HEK293 (cell line): ENCODE measurements at regions not wholly inside any gene's neighbourhood (a gene's known extent, or its start where the extent isn't known, plus 50 kb on each side); places are given as distances from the start of the nearest gene placed in this dataset.
A peak's percentile ranks its signal among the peaks of the same experiment; 100 is the strongest.

Experiments used
- CTCF ChIA-PET: fragments of 350-600 bp; formaldehyde crosslinking; extraction: SDS; loops from one replicate; lab custom pipeline; 2021; ENCODE audit warnings: antibody characterized with exemption; lab: Yijun Ruan, JAX
- POLR2A ChIA-PET: fragments of 300-600 bp; formaldehyde crosslinking; extraction: SDS; loops from one replicate; lab custom pipeline; 2020; ENCODE audit warnings: antibody characterized with exemption, inconsistent platforms; lab: Yijun Ruan, JAX
- H3K27ac ChIP-seq: fragments of 200-500 bp; sonication (Bioruptor generic); 2 replicates; pipeline ENCODE4 v1.5.1; 2014; ENCODE audit warnings: low read depth, low read length, control low read depth, inconsistent platforms; ENCODE audit errors: extremely low read depth
- H3K36me3 ChIP-seq, 2 experiments: fragments of 200-500 bp in 1 of 2; sonication (Bioruptor generic) in 1 of 2; 1 replicate in 1 of 2; 2 replicates in 1 of 2; pipeline ENCODE4 v1.5.1; 2014 to 2017; ENCODE audit warnings: inconsistent platforms in 2 of 2, low read length in 2 of 2; ENCODE audit not compliant: control insufficient read depth in 2 of 2, insufficient read depth in 1 of 2
- H3K4me1 ChIP-seq: fragments of 200-500 bp; sonication (Bioruptor generic); 2 replicates; pipeline ENCODE4 v1.5.1; 2014; ENCODE audit warnings: mild to moderate bottlenecking, low read length, inconsistent platforms; ENCODE audit not compliant: control insufficient read depth, insufficient read depth
- H3K4me3 ChIP-seq: 2 replicates; pipeline ENCODE4 v1.5.1; 2011; ENCODE audit warnings: low read depth, mild to moderate bottlenecking, control low read depth, low read length, moderate library complexity
- H3K9me3 ChIP-seq: fragments of 200-500 bp; sonication (Bioruptor generic); 2 replicates; pipeline ENCODE4 v1.5.1; 2014; ENCODE audit warnings: low read depth, low read length, inconsistent platforms; ENCODE audit not compliant: control insufficient read depth, insufficient read depth
- HOXD13 ChIP-seq: sonication (generic); formaldehyde crosslinking; IDR thresholded peaks from 2 replicates; pipeline ENCODE4 v1.8.0; 2022; ENCODE audit warnings: missing genetic modification reagents, borderline replicate concordance
- KLF9 ChIP-seq: fragments of 450-650 bp; formaldehyde crosslinking; IDR thresholded peaks from 2 replicates; pipeline ENCODE4 v1.5.1; 2016; ENCODE audit warnings: missing biosample characterization, missing genetic modification characterization, low read depth
- OVOL3 ChIP-seq: fragments of 450-650 bp; formaldehyde crosslinking; IDR thresholded peaks from 2 replicates; pipeline ENCODE4 v1.5.1; 2016; ENCODE audit warnings: missing biosample characterization, missing genetic modification characterization
- PRDM1 ChIP-seq: fragments of 450-650 bp; formaldehyde crosslinking; IDR thresholded peaks from 2 replicates; pipeline ENCODE4; 2016; ENCODE audit warnings: missing biosample characterization, missing genetic modification characterization
- YY2 ChIP-seq: fragments of 450-650 bp; formaldehyde crosslinking; IDR thresholded peaks from 2 replicates; pipeline ENCODE4 v1.5.1; 2016; ENCODE audit warnings: missing biosample characterization, missing genetic modification characterization
- ZEB2 ChIP-seq: fragments of 450-650 bp; formaldehyde crosslinking; IDR thresholded peaks from 2 replicates; pipeline ENCODE4 v1.5.1; 2016; ENCODE audit warnings: missing biosample characterization, missing genetic modification characterization
- ZNF16 ChIP-seq: fragments of 450-650 bp; formaldehyde crosslinking; IDR thresholded peaks from 2 replicates; pipeline ENCODE4 v1.5.1; 2016; ENCODE audit warnings: low read depth, missing biosample characterization, missing genetic modification characterization
- ZNF211 ChIP-seq: fragments of 450-650 bp; formaldehyde crosslinking; IDR thresholded peaks from 2 replicates; pipeline ENCODE4 v1.5.1; 2016; ENCODE audit warnings: low read depth, missing biosample characterization, missing genetic modification characterization
- ZNF292 ChIP-seq: fragments of 450-650 bp; formaldehyde crosslinking; IDR thresholded peaks from 2 replicates; pipeline ENCODE4 v1.5.1; 2016; ENCODE audit warnings: low read depth, missing biosample characterization, missing genetic modification characterization, borderline replicate concordance
- ZNF335 ChIP-seq: fragments of 450-650 bp; formaldehyde crosslinking; conservative IDR thresholded peaks from 2 replicates; pipeline ENCODE4 v1.5.1; 2016; ENCODE audit warnings: missing biosample characterization, missing genetic modification characterization
- ZNF423 ChIP-seq: fragments of 450-650 bp; formaldehyde crosslinking; IDR thresholded peaks from 2 replicates; pipeline ENCODE4 v1.5.1; 2016; ENCODE audit warnings: missing biosample characterization, missing genetic modification characterization
- ZNF561 ChIP-seq: fragments of 450-650 bp; IDR thresholded peaks from 2 replicates; pipeline ENCODE4 v1.5.1; 2018; ENCODE audit warnings: missing biosample characterization, missing genetic modification characterization, borderline replicate concordance
- ZNF624 ChIP-seq: fragments of 450-650 bp; formaldehyde crosslinking; IDR thresholded peaks from 2 replicates; pipeline ENCODE4 v1.5.1; 2017; ENCODE audit warnings: missing biosample characterization, missing genetic modification characterization
- ZNF629 ChIP-seq: fragments of 450-650 bp; formaldehyde crosslinking; IDR thresholded peaks from 2 replicates; pipeline ENCODE4 v1.5.1; 2017; ENCODE audit warnings: missing biosample characterization, missing genetic modification characterization
- ZNF658 ChIP-seq: fragments of 450-650 bp; formaldehyde crosslinking; IDR thresholded peaks from 2 replicates; pipeline ENCODE4; 2016; ENCODE audit warnings: missing biosample characterization, missing genetic modification characterization
- ZSCAN16 ChIP-seq: fragments of 450-650 bp; formaldehyde crosslinking; IDR thresholded peaks from 2 replicates; pipeline ENCODE4 v1.5.1; 2016; ENCODE audit warnings: missing biosample characterization, missing genetic modification characterization
- TF ChIP-seq, protein P1 (sequence below): fragments of 450-650 bp; formaldehyde crosslinking; IDR thresholded peaks from 2 replicates; pipeline ENCODE4 v1.5.1; 2017; ENCODE audit warnings: missing biosample characterization, mild to moderate bottlenecking, missing genetic modification characterization, moderate library complexity
- TF ChIP-seq, protein P2 (sequence below): fragments of 450-650 bp; formaldehyde crosslinking; IDR thresholded peaks from 2 replicates; pipeline ENCODE4 v1.5.1; 2016; ENCODE audit warnings: missing biosample characterization, missing genetic modification characterization
- TF ChIP-seq, protein P3 (sequence below): fragments of 450-650 bp; formaldehyde crosslinking; IDR thresholded peaks from 2 replicates; pipeline ENCODE4 v1.5.1; 2016; ENCODE audit warnings: missing biosample characterization, missing genetic modification characterization, borderline replicate concordance
- TF ChIP-seq, protein P4 (sequence below): fragments of 450-650 bp; formaldehyde crosslinking; IDR thresholded peaks from 2 replicates; pipeline ENCODE4 v1.5.1; 2017; ENCODE audit warnings: missing biosample characterization, missing genetic modification characterization

DNA sequence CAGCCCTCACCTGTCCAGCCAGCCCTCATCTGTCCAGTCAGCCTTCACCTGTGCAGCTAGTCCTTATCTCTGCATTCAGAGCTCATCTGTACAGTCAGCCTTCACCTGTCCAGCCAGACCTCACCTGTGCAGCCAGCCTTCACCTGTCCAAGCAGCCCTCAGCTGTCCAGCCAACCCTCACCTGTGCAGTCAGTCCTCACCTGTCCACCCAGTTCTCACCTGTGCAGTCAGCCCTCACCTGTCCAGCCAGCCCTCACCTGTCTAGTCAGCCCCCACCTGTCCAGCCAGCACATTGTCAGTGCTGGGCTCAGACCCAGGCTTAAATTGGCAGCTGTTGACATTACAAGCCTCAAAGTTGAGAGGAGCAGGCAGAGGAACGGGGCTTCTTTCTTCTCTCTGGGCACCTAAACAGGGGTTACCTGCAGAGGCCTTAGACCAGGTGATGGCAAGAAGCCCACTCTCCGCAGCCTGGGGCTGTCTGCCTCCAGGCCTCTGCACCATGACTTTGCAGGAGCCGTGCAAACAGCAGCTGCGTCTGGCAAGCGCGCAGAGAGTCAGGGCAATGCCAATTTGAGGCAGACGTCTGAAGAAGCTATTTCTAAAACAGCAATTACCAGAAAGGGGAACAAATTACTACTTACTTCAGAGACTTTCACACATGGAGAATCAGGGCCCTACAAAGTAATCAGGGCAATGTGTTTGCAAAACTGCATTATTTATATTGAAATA, 506.1 kb downstream of the NPHP4 start:
- Histone ChIP-seq H3K9me3 (no peaks in the 10 kb centered on the region), H3K36me3 (no peaks in the 10 kb centered on the region), H3K27ac (no peak overlapping the region), H3K4me1 (no peaks in the 10 kb centered on the region), H3K4me3 (no peak overlapping the region)
- ChIA-PET CTCF (no interaction called here), POLR2A (no interaction called here)
- TF ChIP-seq ZEB2 (0 out of 2 replicates have a peak, but pooled peaks have one; percentile 34), ZNF629 (no peak), ZNF624 (tag by site-specific recombination) (no peak), ZNF16 (tag by site-specific recombination) (no peak), KLF9 (tag by site-specific recombination) (no peak), ZNF658 (no peak), ZSCAN16 (tag by site-specific recombination) (no peak)

DNA sequence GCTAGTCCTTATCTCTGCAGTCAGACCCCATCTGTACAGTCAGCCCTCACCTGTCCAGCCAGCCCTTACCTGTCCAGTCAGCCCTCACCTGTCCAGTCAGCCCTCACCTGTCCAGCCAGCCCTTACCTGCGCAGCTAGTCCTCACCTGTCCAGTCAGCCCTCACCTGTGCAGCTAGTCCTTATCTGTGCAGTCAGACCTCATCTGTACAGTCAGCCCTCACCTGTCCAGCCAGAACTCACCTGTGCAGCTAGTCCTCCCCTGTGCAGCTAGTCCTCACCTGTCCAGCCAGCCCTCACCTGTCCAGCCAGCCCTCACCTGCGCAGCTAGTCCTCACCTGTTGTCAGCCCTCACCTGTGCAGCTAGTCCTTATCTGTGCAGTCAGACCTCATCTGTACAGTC, 506.8 kb downstream of the NPHP4 start:
- H3K27ac ChIP-seq: no peak overlapping the region
- TF ChIP-seq OVOL3 (tag by site-specific recombination): no peak
- TF ChIP-seq, all 188 proteins: peak for 0
- H3K4me3 ChIP-seq: no peak overlapping the region
- no peaks in the 10 kb centered on the region for H3K9me3 ChIP-seq
- ChIA-PET CTCF (no interaction called here), POLR2A (no interaction called here)
- no peaks in the 10 kb centered on the region for H3K36me3 ChIP-seq
- no peaks in the 10 kb centered on the region for H3K4me1 ChIP-seq

DNA sequence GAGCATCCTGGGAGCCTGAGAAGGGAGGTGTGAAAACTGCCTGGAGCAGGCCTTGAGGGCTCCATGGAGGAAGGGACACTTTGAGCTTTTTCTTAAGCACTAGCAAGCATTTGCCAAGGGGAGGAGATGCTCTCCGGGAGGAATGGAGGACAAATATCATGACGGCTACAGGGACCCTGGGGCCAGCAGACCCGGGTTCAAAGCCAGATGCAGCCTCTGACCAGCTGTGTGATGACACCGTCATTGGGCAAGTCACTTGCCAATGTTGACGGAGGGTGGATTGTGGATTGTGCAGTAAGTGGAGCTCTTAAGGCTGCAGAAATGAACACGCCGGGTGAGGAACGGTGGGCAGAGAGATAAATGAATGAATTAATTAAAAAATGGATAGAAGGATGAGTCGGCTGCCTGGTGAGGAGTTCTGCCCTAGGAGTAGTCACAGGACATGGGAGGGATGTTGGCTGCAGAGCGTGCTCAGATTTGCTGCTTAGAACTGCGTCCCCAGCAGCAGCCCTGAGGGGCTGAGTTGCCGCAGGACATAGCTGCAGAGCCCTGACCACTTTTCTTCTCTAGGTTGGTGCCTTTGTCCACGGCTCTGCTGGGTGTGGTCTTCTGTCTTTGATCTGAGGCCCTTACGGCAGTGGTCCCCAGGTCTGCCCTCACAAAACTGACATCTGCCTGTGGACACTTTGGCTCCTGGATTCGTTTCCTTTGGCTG, 507.6 kb downstream of the NPHP4 start:
- Histone ChIP-seq H3K9me3 (no peaks in the 10 kb centered on the region), H3K4me3 (no peak overlapping the region), H3K4me1 (no peaks in the 10 kb centered on the region), H3K27ac (no peak overlapping the region), H3K36me3 (no peaks in the 10 kb centered on the region)
- ChIA-PET CTCF (no interaction called here), POLR2A (no interaction called here)
- no peak for TF ChIP-seq YY2 (tag by site-specific recombination)
- TF ChIP-seq, protein P1, sequence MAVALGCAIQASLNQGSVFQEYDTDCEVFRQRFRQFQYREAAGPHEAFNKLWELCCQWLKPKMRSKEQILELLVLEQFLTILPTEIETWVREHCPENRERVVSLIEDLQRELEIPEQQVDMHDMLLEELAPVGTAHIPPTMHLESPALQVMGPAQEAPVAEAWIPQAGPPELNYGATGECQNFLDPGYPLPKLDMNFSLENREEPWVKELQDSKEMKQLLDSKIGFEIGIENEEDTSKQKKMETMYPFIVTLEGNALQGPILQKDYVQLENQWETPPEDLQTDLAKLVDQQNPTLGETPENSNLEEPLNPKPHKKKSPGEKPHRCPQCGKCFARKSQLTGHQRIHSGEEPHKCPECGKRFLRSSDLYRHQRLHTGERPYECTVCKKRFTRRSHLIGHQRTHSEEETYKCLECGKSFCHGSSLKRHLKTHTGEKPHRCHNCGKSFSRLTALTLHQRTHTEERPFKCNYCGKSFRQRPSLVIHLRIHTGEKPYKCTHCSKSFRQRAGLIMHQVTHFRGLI (tag by site-specific recombination): peak; percentile 78
- no peak for TF ChIP-seq PRDM1 (tag by site-specific recombination)
- TF ChIP-seq ZNF292 (tag by site-specific recombination): no peak

DNA sequence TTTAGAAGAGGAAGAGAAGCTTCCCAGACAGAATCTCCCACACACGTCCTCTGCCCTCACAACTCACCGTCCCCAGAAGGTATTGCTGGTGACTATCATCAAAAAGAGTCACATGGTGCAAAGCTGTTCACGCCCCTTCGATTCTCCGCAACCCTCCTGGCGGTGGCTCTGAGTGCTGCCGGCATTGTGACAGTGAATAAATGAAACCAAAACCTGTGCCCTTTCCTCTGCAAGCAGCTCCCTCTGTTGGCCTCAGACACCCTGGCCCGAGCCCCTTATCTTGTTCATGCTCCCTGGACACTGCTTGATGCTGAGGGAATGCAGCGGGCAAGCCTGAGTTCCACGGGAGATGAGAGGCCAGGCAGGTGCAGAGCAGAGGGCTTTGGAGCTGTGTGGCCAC, 510.3 kb downstream of the NPHP4 start:
- H3K36me3 ChIP-seq: no peaks in the 10 kb centered on the region
- POLR2A ChIA-PET: no interaction called here
- no peak overlapping the region for H3K27ac ChIP-seq
- CTCF ChIA-PET: interaction anchor here (0.6 kb wide), 1 partner anchor 73 kb away, joined by 3 read pairs; no protein-coding TSS in a partner anchor
- no peaks in the 10 kb centered on the region for H3K4me1 ChIP-seq
- H3K9me3 ChIP-seq: no peaks in the 10 kb centered on the region
- H3K4me3 ChIP-seq: no peak overlapping the region
- TF ChIP-seq HOXD13 (CRISPR knock-in tag) (no peak), ZNF335 (tag by site-specific recombination) (no peak), ZNF423 (tag by site-specific recombination) (no peak), ZNF211 (no peak), ZNF561 (tag by site-specific recombination) (no peak)
- TF ChIP-seq, protein P2, sequence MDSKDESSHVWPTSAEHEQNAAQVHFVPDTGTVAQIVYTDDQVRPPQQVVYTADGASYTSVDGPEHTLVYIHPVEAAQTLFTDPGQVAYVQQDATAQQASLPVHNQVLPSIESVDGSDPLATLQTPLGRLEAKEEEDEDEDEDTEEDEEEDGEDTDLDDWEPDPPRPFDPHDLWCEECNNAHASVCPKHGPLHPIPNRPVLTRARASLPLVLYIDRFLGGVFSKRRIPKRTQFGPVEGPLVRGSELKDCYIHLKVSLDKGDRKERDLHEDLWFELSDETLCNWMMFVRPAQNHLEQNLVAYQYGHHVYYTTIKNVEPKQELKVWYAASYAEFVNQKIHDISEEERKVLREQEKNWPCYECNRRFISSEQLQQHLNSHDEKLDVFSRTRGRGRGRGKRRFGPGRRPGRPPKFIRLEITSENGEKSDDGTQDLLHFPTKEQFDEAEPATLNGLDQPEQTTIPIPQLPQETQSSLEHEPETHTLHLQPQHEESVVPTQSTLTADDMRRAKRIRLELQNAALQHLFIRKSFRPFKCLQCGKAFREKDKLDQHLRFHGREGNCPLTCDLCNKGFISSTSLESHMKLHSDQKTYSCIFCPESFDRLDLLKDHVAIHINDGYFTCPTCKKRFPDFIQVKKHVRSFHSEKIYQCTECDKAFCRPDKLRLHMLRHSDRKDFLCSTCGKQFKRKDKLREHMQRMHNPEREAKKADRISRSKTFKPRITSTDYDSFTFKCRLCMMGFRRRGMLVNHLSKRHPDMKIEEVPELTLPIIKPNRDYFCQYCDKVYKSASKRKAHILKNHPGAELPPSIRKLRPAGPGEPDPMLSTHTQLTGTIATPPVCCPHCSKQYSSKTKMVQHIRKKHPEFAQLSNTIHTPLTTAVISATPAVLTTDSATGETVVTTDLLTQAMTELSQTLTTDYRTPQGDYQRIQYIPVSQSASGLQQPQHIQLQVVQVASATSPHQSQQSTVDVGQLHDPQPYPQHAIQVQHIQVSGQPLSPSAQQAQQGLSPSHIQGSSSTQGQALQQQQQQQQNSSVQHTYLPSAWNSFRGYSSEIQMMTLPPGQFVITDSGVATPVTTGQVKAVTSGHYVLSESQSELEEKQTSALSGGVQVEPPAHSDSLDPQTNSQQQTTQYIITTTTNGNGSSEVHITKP (tag by site-specific recombination): no peak
- TF ChIP-seq, protein P3, sequence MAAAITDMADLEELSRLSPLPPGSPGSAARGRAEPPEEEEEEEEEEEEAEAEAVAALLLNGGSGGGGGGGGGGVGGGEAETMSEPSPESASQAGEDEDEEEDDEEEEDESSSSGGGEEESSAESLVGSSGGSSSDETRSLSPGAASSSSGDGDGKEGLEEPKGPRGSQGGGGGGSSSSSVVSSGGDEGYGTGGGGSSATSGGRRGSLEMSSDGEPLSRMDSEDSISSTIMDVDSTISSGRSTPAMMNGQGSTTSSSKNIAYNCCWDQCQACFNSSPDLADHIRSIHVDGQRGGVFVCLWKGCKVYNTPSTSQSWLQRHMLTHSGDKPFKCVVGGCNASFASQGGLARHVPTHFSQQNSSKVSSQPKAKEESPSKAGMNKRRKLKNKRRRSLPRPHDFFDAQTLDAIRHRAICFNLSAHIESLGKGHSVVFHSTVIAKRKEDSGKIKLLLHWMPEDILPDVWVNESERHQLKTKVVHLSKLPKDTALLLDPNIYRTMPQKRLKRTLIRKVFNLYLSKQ (tag by site-specific recombination): no peak
- TF ChIP-seq, protein P4, sequence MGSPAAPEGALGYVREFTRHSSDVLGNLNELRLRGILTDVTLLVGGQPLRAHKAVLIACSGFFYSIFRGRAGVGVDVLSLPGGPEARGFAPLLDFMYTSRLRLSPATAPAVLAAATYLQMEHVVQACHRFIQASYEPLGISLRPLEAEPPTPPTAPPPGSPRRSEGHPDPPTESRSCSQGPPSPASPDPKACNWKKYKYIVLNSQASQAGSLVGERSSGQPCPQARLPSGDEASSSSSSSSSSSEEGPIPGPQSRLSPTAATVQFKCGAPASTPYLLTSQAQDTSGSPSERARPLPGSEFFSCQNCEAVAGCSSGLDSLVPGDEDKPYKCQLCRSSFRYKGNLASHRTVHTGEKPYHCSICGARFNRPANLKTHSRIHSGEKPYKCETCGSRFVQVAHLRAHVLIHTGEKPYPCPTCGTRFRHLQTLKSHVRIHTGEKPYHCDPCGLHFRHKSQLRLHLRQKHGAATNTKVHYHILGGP (tag by site-specific recombination): no peak
